ENCODE measurements at regions not wholly inside any gene's neighbourhood (a gene's known extent, or its start where the extent isn't known, plus 50 kb on each side); places are given as distances from the start of the nearest gene placed in this dataset.

- Histone ChIP-seq H3K36me3 (ENCODE audit: insufficient read depth, low read length) (no peaks in the 10 kb centered on the region), H3K27me3 (ENCODE audit: insufficient read depth, low read length) (peaks cover 5% of the 10 kb centered on the region), H3K27ac (ENCODE audit: low read depth, low read length) (no peak overlapping the region), H3K4me1 (ENCODE audit: insufficient read depth, low read length) (no peaks in the 10 kb centered on the region), H3K9ac (ENCODE audit: low read length) (no peak overlapping the region), H3K4me3 (ENCODE audit: insufficient read depth, low read depth, low read length) (no peak overlapping the region), H3K9me3 (ENCODE audit: insufficient read depth, low read depth, low read length) (peaks cover 8% of the 10 kb centered on the region), H3K4me2 (ENCODE audit: low read length) (no peak overlapping the region), H4K20me1 (ENCODE audit: insufficient read depth, low read length) (no peaks in the 10 kb centered on the region), H3K79me2 (ENCODE audit: insufficient read depth, low read length) (no peaks in the 10 kb centered on the region), H2AFZ (ENCODE audit: low read depth, low read length) (no peak overlapping the region)
- H3K9me3 Mint-ChIP-seq (ENCODE audit: unreplicated experiment): peaks cover 6% of the 10 kb centered on the region
- H3K27me3 Mint-ChIP-seq (ENCODE audit: low read depth, unreplicated experiment): peaks cover 24% of the 10 kb centered on the region
- no peak overlapping the region for H3K27ac Mint-ChIP-seq (ENCODE audit: unreplicated experiment)
- H3K4me1 Mint-ChIP-seq (ENCODE audit: low read depth, unreplicated experiment): no peaks in the 10 kb centered on the region
- no peak overlapping the region for H3K4me3 Mint-ChIP-seq (ENCODE audit: unreplicated experiment)
- DNase-seq (ENCODE audit: low read depth) (no peak), FAIRE-seq (no peak)
- no peaks in the 10 kb centered on the region for H3K36me3 Mint-ChIP-seq (ENCODE audit: low read depth, unreplicated experiment)
- TF ChIP-seq EZH2 (IDR thresholded peaks at IDR 0.05; ENCODE audit: insufficient read depth, low read length): no peak
- TF ChIP-seq CTCF (IDR thresholded peaks at IDR 0.05; ENCODE audit: insufficient read depth, low read depth, low read length): no peak
These were observed 611.9 kb upstream of the CDH11 start for GRCh38 chr16:65733721-65734120.

GRCh38 chr16:65731833-65732232, 610.0 kb upstream of the CDH11 start:
- Histone ChIP-seq H3K4me1 (ENCODE audit: insufficient read depth, low read length) (peaks cover 3% of the 10 kb centered on the region), H4K20me1 (ENCODE audit: insufficient read depth, low read length) (no peaks in the 10 kb centered on the region), H3K36me3 (ENCODE audit: insufficient read depth, low read length) (no peaks in the 10 kb centered on the region), H3K27me3 (ENCODE audit: insufficient read depth, low read length) (peaks cover 5% of the 10 kb centered on the region), H3K27ac (ENCODE audit: low read depth, low read length) (no peak overlapping the region), H3K4me2 (ENCODE audit: low read length) (no peak overlapping the region), H3K4me3 (ENCODE audit: insufficient read depth, low read depth, low read length) (no peak overlapping the region), H2AFZ (ENCODE audit: low read depth, low read length) (no peak overlapping the region), H3K79me2 (ENCODE audit: insufficient read depth, low read length) (no peaks in the 10 kb centered on the region), H3K9ac (ENCODE audit: low read length) (no peak overlapping the region), H3K9me3 (ENCODE audit: insufficient read depth, low read depth, low read length) (peaks cover 8% of the 10 kb centered on the region)
- H3K36me3 Mint-ChIP-seq (ENCODE audit: low read depth, unreplicated experiment): no peaks in the 10 kb centered on the region
- TF ChIP-seq CTCF (IDR thresholded peaks at IDR 0.05; ENCODE audit: insufficient read depth, low read depth, low read length) (no peak), EZH2 (IDR thresholded peaks at IDR 0.05; ENCODE audit: insufficient read depth, low read length) (no peak)
- DNase-seq (ENCODE audit: low read depth) (peak; percentile 54), FAIRE-seq (no peak)
- peaks cover 29% of the 10 kb centered on the region for H3K27me3 Mint-ChIP-seq (ENCODE audit: low read depth, unreplicated experiment)
- no peak overlapping the region for H3K27ac Mint-ChIP-seq (ENCODE audit: unreplicated experiment)
- H3K4me3 Mint-ChIP-seq (ENCODE audit: unreplicated experiment): no peak overlapping the region
- peaks cover 6% of the 10 kb centered on the region for H3K9me3 Mint-ChIP-seq (ENCODE audit: unreplicated experiment)
- H3K4me1 Mint-ChIP-seq (ENCODE audit: low read depth, unreplicated experiment): no peaks in the 10 kb centered on the region

GRCh38 chr16:65728652-65729051, 606.8 kb upstream of the CDH11 start:
- Mint-ChIP-seq H3K27me3 (ENCODE audit: low read depth, unreplicated experiment) (peaks cover 47% of the 10 kb centered on the region), H3K27ac (ENCODE audit: unreplicated experiment) (no peak overlapping the region), H3K4me3 (ENCODE audit: unreplicated experiment) (no peak overlapping the region), H3K36me3 (ENCODE audit: low read depth, unreplicated experiment) (peaks cover 2% of the 10 kb centered on the region), H3K9me3 (ENCODE audit: unreplicated experiment) (peaks cover 6% of the 10 kb centered on the region), H3K4me1 (ENCODE audit: low read depth, unreplicated experiment) (no peaks in the 10 kb centered on the region)
- Histone ChIP-seq H4K20me1 (ENCODE audit: insufficient read depth, low read length) (no peaks in the 10 kb centered on the region), H3K4me3 (ENCODE audit: insufficient read depth, low read depth, low read length) (no peak overlapping the region), H3K79me2 (ENCODE audit: insufficient read depth, low read length) (no peaks in the 10 kb centered on the region), H3K36me3 (ENCODE audit: insufficient read depth, low read length) (no peaks in the 10 kb centered on the region), H3K4me1 (ENCODE audit: insufficient read depth, low read length) (peaks cover 22% of the 10 kb centered on the region), H2AFZ (ENCODE audit: low read depth, low read length) (no peak overlapping the region), H3K4me2 (ENCODE audit: low read length) (no peak overlapping the region), H3K9me3 (ENCODE audit: insufficient read depth, low read depth, low read length) (peaks cover 8% of the 10 kb centered on the region), H3K27me3 (ENCODE audit: insufficient read depth, low read length) (peaks cover 5% of the 10 kb centered on the region), H3K27ac (ENCODE audit: low read depth, low read length) (no peak overlapping the region), H3K9ac (ENCODE audit: low read length) (no peak overlapping the region)
- no peak for DNase-seq (ENCODE audit: low read depth)
- TF ChIP-seq CTCF (IDR thresholded peaks at IDR 0.05; ENCODE audit: insufficient read depth, low read depth, low read length) (no peak), EZH2 (IDR thresholded peaks at IDR 0.05; ENCODE audit: insufficient read depth, low read length) (no peak)
- no peak for FAIRE-seq
